SK-N-SH treated with all-trans-retinoic acid at 6 μM for 48 hours (cell line): ENCODE measurements at regions not wholly inside any gene's neighbourhood (a gene's known extent, or its start where the extent isn't known, plus 50 kb on each side); places are given as distances from the start of the nearest gene placed in this dataset.

Source experiments
- ATAC-seq: fragments of 200-7000 bp; cut with Tn5 transposase; 3 replicates; pipeline ENCODE4 v1.9.1; 2020; ENCODE audit warnings: mild to moderate bottlenecking, moderate library complexity
- BACH2 ChIP-seq: fragments of 250-450 bp; sonication (Bioruptor Pico); IDR thresholded peaks from 2 replicates; pipeline ENCODE4 v1.9.0; 2021; ENCODE audit warnings: mild to moderate bottlenecking, borderline replicate concordance
- CREB5 ChIP-seq: fragments of 250-450 bp; sonication (Bioruptor Pico); IDR thresholded peaks from 2 replicates; pipeline ENCODE4 v1.5.1; 2020; ENCODE audit warnings: low read depth, mild to moderate bottlenecking, moderate library complexity
- CSDC2 ChIP-seq: fragments of 250-450 bp; sonication (Bioruptor Pico); IDR thresholded peaks from 2 replicates; pipeline ENCODE4 v1.5.0; 2020; ENCODE audit warnings: mild to moderate bottlenecking, moderate library complexity
- ESRRG ChIP-seq: fragments of 250-450 bp; sonication (Bioruptor Pico); IDR thresholded peaks from 2 replicates; pipeline ENCODE4 v1.6.1; 2021; ENCODE audit warnings: mild to moderate bottlenecking
- GLIS3 ChIP-seq: fragments of 250-450 bp; sonication (Bioruptor Pico); IDR thresholded peaks from 2 replicates; pipeline ENCODE4 v1.5.0; 2020; ENCODE audit warnings: mild to moderate bottlenecking, moderate library complexity
- ISL1 ChIP-seq: fragments of 250-450 bp; sonication (Bioruptor Pico); IDR thresholded peaks from 2 replicates; pipeline ENCODE4 v2.1.2; 2022; ENCODE audit warnings: mild to moderate bottlenecking, moderate library complexity
- OSR1 ChIP-seq: fragments of 250-450 bp; sonication (Bioruptor Pico); IDR thresholded peaks from 2 replicates; pipeline ENCODE4 v1.8.0; 2022; ENCODE audit warnings: moderate library complexity, mild to moderate bottlenecking, inconsistent platforms
- PATZ1 ChIP-seq: fragments of 250-450 bp; sonication (Bioruptor Pico); IDR thresholded peaks from 2 replicates; pipeline ENCODE4 v1.8.0; 2020; ENCODE audit warnings: mild to moderate bottlenecking, moderate library complexity, borderline replicate concordance
- POU6F1 ChIP-seq: fragments of 250-450 bp; sonication (Bioruptor Pico); IDR thresholded peaks from 2 replicates; pipeline ENCODE4 v1.8.0; 2021; ENCODE audit warnings: low read depth, mild to moderate bottlenecking, moderate library complexity, borderline replicate concordance
- PPARA ChIP-seq: fragments of 250-450 bp; sonication (Bioruptor Pico); IDR thresholded peaks from 2 replicates; pipeline ENCODE4 v1.5.0; 2020; ENCODE audit warnings: mild to moderate bottlenecking, borderline replicate concordance
- RARB ChIP-seq: fragments of 250-450 bp; sonication (Bioruptor Pico); IDR thresholded peaks from 2 replicates; pipeline ENCODE4 v1.8.0; 2021; ENCODE audit warnings: mild to moderate bottlenecking, moderate library complexity
- SNAI2 ChIP-seq: fragments of 250-450 bp; sonication (Bioruptor Pico); IDR thresholded peaks from 2 replicates; pipeline ENCODE4 v1.5.0; 2020; ENCODE audit warnings: mild to moderate bottlenecking, moderate library complexity
- TCF4 ChIP-seq: fragments of 250-450 bp; sonication (Bioruptor Pico); IDR thresholded peaks from 2 replicates; pipeline ENCODE4 v1.8.0; 2021; ENCODE audit warnings: mild to moderate bottlenecking, moderate library complexity, borderline replicate concordance
- TSHZ2 ChIP-seq: fragments of 250-450 bp; sonication (Bioruptor Pico); IDR thresholded peaks from 2 replicates; pipeline ENCODE4 v1.5.0; 2020; ENCODE audit warnings: mild to moderate bottlenecking, moderate library complexity
- ZC3H10 ChIP-seq: fragments of 250-450 bp; sonication (Bioruptor Pico); IDR thresholded peaks from 2 replicates; pipeline ENCODE4 v1.5.1; 2021; ENCODE audit warnings: mild to moderate bottlenecking, moderate library complexity
- ZFP3 ChIP-seq: fragments of 250-450 bp; sonication (Bioruptor Pico); IDR thresholded peaks from 2 replicates; pipeline ENCODE4 v1.5.0; 2020; ENCODE audit warnings: mild to moderate bottlenecking, moderate library complexity
- ZFP30 ChIP-seq: fragments of 450-650 bp; formaldehyde crosslinking; IDR thresholded peaks from 2 replicates; pipeline ENCODE4 v1.5.0; 2022; ENCODE audit warnings: mild to moderate bottlenecking, moderate library complexity
- ZNF565 ChIP-seq: fragments of 450-650 bp; formaldehyde crosslinking; conservative IDR thresholded peaks from 2 replicates; pipeline ENCODE4 v1.5.0; 2020; ENCODE audit warnings: low read depth, mild to moderate bottlenecking, moderate library complexity
- ZNF70 ChIP-seq: fragments of 450-650 bp; formaldehyde crosslinking; IDR thresholded peaks from 2 replicates; pipeline ENCODE4 v1.5.0; 2020; ENCODE audit warnings: mild to moderate bottlenecking, moderate library complexity
- ZNF8 ChIP-seq: fragments of 450-650 bp; formaldehyde crosslinking; IDR thresholded peaks from 2 replicates; pipeline ENCODE4 v1.5.0; 2020; ENCODE audit warnings: mild to moderate bottlenecking, moderate library complexity

- ATAC-seq, result no peak
- no peak for TF ChIP-seq PATZ1 (CRISPR knock-in tag)
- no peak for TF ChIP-seq CREB5
- no peak for TF ChIP-seq ISL1 (CRISPR knock-in tag)
- TF ChIP-seq ZFP30 (CRISPR knock-in tag), result no peak
- TF ChIP-seq ZFP3 (CRISPR knock-in tag), result no peak
- no peak for TF ChIP-seq ZNF565 (CRISPR knock-in tag)
- TF ChIP-seq OSR1 (CRISPR knock-in tag), result no peak
- TF ChIP-seq POU6F1 (CRISPR knock-in tag), result no peak
- no peak for TF ChIP-seq PPARA (CRISPR knock-in tag)
- no peak for TF ChIP-seq GLIS3 (CRISPR knock-in tag)
- no peak for TF ChIP-seq ZNF8 (CRISPR knock-in tag)
- TF ChIP-seq CSDC2 (CRISPR knock-in tag), result no peak
- no peak for TF ChIP-seq TSHZ2 (CRISPR knock-in tag)
- no peak for TF ChIP-seq BACH2 (CRISPR knock-in tag)
- no peak for TF ChIP-seq ZNF70 (CRISPR knock-in tag)
- TF ChIP-seq ESRRG, result no peak
- TF ChIP-seq TCF4 (CRISPR knock-in tag), result no peak
- no peak for TF ChIP-seq SNAI2 (CRISPR knock-in tag)
- TF ChIP-seq ZC3H10 (CRISPR knock-in tag), result no peak
Observed at GRCh38 chr11:97229936-97230335, 840.1 kb downstream of the JRKL start.

GRCh38 chr11:97231231-97231630, 841.4 kb downstream of the JRKL start:
- no peak for ATAC-seq
- TF ChIP-seq PATZ1 (CRISPR knock-in tag) (no peak), BACH2 (CRISPR knock-in tag) (no peak), ZC3H10 (CRISPR knock-in tag) (no peak), CSDC2 (CRISPR knock-in tag) (no peak), GLIS3 (CRISPR knock-in tag) (no peak), ESRRG (no peak), ZFP3 (CRISPR knock-in tag) (no peak), RARB (no peak), ZNF565 (CRISPR knock-in tag) (no peak), ZNF8 (CRISPR knock-in tag) (no peak), SNAI2 (CRISPR knock-in tag) (no peak), TCF4 (CRISPR knock-in tag) (no peak), POU6F1 (CRISPR knock-in tag) (no peak), ZFP30 (CRISPR knock-in tag) (no peak), PPARA (CRISPR knock-in tag) (no peak)
